ENCODE measurements at regions not wholly inside any gene's neighbourhood (a gene's known extent, or its start where the extent isn't known, plus 50 kb on each side); places are given as distances from the start of the nearest gene placed in this dataset.
"Not testable (repeated sequence)": the region's sequence is repeated elsewhere in the genome, so short reads cannot be mapped to it uniquely, and the experiment has no call there.

DNA sequence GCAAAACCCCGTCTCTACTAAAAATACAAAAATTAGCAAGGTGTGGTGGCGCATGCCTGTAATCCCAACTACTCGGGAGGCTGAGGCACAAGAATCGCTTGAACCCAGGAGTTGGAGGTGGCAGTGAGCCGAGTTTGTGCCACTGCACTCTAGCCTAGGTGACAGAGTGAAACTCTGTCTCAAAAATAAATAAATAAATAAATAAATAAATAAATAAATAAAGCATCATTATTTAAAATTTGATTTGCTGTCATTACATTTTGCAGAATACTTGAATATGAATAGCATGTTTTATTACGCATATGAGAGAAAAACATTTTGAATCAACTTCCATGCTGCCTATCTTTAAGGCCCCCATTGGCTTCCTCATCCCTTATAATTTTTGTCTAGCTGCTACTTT is 53.4 kb upstream of the MED14 start:
- not testable (repeated sequence) for H3K4me3 ChIP-seq (ENCODE audit: control insufficient read depth, low read depth, low read length); DNase-seq (ENCODE audit: low read depth)

DNA sequence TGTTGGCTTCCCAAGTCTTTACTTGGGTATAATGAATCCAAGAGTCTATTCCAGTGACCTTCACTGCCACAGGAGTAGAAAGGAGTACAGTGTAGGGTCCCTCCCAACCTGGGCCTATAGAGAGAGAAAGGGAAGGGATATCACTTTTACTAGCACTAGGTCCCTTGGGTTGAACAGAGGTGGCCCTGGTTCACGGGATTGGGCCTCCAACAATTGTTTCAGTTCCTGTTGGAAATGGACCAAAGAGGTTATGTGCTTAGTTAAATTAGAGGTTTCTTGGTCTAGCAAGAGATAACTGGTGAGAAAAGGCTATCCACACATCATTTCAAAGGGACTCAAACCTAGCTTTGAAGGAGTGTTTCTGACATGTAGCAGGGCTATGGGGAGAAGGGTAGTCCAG is 57.1 kb upstream of the MED14 start:
- DNase-seq (ENCODE audit: low read depth) = no peak
- H3K4me3 ChIP-seq (ENCODE audit: control insufficient read depth, low read depth, low read length) = no peak overlapping the region
- TF ChIP-seq, protein P1, sequence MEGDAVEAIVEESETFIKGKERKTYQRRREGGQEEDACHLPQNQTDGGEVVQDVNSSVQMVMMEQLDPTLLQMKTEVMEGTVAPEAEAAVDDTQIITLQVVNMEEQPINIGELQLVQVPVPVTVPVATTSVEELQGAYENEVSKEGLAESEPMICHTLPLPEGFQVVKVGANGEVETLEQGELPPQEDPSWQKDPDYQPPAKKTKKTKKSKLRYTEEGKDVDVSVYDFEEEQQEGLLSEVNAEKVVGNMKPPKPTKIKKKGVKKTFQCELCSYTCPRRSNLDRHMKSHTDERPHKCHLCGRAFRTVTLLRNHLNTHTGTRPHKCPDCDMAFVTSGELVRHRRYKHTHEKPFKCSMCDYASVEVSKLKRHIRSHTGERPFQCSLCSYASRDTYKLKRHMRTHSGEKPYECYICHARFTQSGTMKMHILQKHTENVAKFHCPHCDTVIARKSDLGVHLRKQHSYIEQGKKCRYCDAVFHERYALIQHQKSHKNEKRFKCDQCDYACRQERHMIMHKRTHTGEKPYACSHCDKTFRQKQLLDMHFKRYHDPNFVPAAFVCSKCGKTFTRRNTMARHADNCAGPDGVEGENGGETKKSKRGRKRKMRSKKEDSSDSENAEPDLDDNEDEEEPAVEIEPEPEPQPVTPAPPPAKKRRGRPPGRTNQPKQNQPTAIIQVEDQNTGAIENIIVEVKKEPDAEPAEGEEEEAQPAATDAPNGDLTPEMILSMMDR (IDR thresholded peaks at IDR 0.05; ENCODE audit: control insufficient read depth, insufficient read depth, low read depth, low read length, missing control alignments) = no peak

- not testable (repeated sequence) for H3K4me3 ChIP-seq (ENCODE audit: control insufficient read depth, low read depth, low read length); DNase-seq (ENCODE audit: low read depth)
These were observed 59.4 kb upstream of the MED14 start for GRCh38 chrX:40794829-40795130.

DNA sequence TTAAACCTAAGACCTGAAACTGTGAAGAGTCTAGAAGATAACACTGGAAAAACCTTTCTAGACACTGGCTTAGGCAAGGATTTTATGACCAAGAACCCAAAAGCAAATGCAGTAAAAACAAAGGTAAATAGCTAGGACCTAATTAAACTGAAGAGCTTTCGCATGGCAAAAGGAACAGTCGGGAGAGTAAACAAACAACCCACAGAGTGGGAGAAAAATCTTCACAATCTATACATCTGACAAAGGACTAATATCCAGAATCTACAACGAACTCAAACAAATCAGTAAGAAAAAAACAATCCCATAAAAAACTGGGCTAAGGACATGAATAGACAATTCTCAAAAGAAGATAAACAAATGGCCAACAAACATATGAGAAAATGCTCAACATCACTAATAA is 64.4 kb upstream of the MED14 start:
- not testable (repeated sequence) for H3K4me3 ChIP-seq (ENCODE audit: control insufficient read depth, low read depth, low read length); DNase-seq (ENCODE audit: low read depth)

- DNase-seq (ENCODE audit: low read depth) = no peak
- TF ChIP-seq, protein P1 (IDR thresholded peaks at IDR 0.05; ENCODE audit: control insufficient read depth, insufficient read depth, low read depth, low read length, missing control alignments) = no peak
- no peak overlapping the region for H3K4me3 ChIP-seq (ENCODE audit: control insufficient read depth, low read depth, low read length)
These were observed 70.1 kb upstream of the MED14 start for GRCh38 chrX:40805404-40805803.

- no peak overlapping the region for H3K4me3 ChIP-seq (ENCODE audit: control insufficient read depth, low read depth, low read length)
- TF ChIP-seq, protein P1 (IDR thresholded peaks at IDR 0.05; ENCODE audit: control insufficient read depth, insufficient read depth, low read depth, low read length, missing control alignments) = no peak
- no peak for DNase-seq (ENCODE audit: low read depth)
These were observed 71.3 kb upstream of the MED14 start for GRCh38 chrX:40806513-40807220.

DNA sequence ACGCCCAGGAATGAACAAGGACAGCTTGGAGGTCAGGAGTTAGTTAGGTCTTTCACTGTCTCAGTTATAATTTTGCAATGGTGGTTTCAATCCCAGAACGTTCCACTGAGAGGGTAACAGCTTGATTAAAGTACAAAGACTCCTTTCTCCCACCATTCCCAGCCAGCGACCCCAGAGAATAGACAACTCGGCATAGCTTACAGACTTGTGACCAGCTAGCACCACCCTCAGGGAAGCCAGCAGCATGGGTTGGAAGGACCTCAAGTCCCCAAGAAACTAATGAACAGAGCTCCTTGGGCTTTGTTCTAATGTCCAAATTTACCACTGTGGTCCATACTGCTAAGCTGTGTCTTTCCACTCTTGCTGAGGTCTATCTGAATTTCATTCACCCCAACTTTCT is 72.0 kb upstream of the MED14 start:
- H3K4me3 ChIP-seq (ENCODE audit: control insufficient read depth, low read depth, low read length) = no peak overlapping the region
- DNase-seq (ENCODE audit: low read depth) = no peak
- TF ChIP-seq, protein P1 (IDR thresholded peaks at IDR 0.05; ENCODE audit: control insufficient read depth, insufficient read depth, low read depth, low read length, missing control alignments) = no peak

- no peak for DNase-seq (ENCODE audit: low read depth)
- no peak overlapping the region for H3K4me3 ChIP-seq (ENCODE audit: control insufficient read depth, low read depth, low read length)
- TF ChIP-seq, protein P1 (IDR thresholded peaks at IDR 0.05; ENCODE audit: control insufficient read depth, insufficient read depth, low read depth, low read length, missing control alignments) = no peak
These were observed 72.9 kb upstream of the MED14 start for GRCh38 chrX:40808203-40808602.
